ENCODE measurements at regions not wholly inside any gene's neighbourhood (a gene's known extent, or its start where the extent isn't known, plus 50 kb on each side); places are given as distances from the start of the nearest gene placed in this dataset.

GRCh38 chr16:86117756-86118155 lies 218.8 kb downstream of the IRF8 start:
- ChIA-PET CTCF (no interaction called here), POLR2A (no interaction called here)
- intact Hi-C loops (cut with micrococcal nuclease; ENCODE audit: unreplicated experiment) = no loop called here
- BruUV-seq (replicated peaks) = no TSS peak
- no peak for ATAC-seq
- Histone ChIP-seq H3K27me3 (ENCODE audit: control insufficient read depth, insufficient read depth, low read length) (no peaks in the 10 kb centered on the region; the same call in 1 of the 2 replicates), H3K36me3 (ENCODE audit: control insufficient read depth, insufficient read depth, low read length) (no peaks in the 10 kb centered on the region), H3K9me3 (ENCODE audit: control insufficient read depth, insufficient read depth, low read depth, low read length) (no peaks in the 10 kb centered on the region), H3K4me3 (ENCODE audit: low read depth in 2 of 2, low read length in 2 of 2) (no peak overlapping the region), H3K4me1 (ENCODE audit: control insufficient read depth, insufficient read depth, low read length) (no peaks in the 10 kb centered on the region), H3K27ac (ENCODE audit: low read length) (no peak overlapping the region)
- TF ChIP-seq SIN3A (IDR thresholded peaks at IDR 0.05; ENCODE audit: borderline replicate concordance, insufficient read depth, low read depth, low read length) = no peak
- TF ChIP-seq, protein P1, sequence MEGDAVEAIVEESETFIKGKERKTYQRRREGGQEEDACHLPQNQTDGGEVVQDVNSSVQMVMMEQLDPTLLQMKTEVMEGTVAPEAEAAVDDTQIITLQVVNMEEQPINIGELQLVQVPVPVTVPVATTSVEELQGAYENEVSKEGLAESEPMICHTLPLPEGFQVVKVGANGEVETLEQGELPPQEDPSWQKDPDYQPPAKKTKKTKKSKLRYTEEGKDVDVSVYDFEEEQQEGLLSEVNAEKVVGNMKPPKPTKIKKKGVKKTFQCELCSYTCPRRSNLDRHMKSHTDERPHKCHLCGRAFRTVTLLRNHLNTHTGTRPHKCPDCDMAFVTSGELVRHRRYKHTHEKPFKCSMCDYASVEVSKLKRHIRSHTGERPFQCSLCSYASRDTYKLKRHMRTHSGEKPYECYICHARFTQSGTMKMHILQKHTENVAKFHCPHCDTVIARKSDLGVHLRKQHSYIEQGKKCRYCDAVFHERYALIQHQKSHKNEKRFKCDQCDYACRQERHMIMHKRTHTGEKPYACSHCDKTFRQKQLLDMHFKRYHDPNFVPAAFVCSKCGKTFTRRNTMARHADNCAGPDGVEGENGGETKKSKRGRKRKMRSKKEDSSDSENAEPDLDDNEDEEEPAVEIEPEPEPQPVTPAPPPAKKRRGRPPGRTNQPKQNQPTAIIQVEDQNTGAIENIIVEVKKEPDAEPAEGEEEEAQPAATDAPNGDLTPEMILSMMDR (IDR thresholded peaks at IDR 0.05) = no peak
- TF ChIP-seq, protein P2, sequence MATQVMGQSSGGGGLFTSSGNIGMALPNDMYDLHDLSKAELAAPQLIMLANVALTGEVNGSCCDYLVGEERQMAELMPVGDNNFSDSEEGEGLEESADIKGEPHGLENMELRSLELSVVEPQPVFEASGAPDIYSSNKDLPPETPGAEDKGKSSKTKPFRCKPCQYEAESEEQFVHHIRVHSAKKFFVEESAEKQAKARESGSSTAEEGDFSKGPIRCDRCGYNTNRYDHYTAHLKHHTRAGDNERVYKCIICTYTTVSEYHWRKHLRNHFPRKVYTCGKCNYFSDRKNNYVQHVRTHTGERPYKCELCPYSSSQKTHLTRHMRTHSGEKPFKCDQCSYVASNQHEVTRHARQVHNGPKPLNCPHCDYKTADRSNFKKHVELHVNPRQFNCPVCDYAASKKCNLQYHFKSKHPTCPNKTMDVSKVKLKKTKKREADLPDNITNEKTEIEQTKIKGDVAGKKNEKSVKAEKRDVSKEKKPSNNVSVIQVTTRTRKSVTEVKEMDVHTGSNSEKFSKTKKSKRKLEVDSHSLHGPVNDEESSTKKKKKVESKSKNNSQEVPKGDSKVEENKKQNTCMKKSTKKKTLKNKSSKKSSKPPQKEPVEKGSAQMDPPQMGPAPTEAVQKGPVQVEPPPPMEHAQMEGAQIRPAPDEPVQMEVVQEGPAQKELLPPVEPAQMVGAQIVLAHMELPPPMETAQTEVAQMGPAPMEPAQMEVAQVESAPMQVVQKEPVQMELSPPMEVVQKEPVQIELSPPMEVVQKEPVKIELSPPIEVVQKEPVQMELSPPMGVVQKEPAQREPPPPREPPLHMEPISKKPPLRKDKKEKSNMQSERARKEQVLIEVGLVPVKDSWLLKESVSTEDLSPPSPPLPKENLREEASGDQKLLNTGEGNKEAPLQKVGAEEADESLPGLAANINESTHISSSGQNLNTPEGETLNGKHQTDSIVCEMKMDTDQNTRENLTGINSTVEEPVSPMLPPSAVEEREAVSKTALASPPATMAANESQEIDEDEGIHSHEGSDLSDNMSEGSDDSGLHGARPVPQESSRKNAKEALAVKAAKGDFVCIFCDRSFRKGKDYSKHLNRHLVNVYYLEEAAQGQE (IDR thresholded peaks at IDR 0.05; ENCODE audit: insufficient read depth in 1 of 2, low read depth in 2 of 2, low read length in 1 of 2) = no peak
- no peak for TF ChIP-seq TCF7L2 (IDR thresholded peaks at IDR 0.05; ENCODE audit: low read depth, low read length)
- no peak for TF ChIP-seq POLR2AphosphoS5 (IDR thresholded peaks at IDR 0.05; ENCODE audit: low read depth, low read length)
- no peak for DNase-seq (ENCODE audit: low read depth, low spot score)
- in situ Hi-C loops (cut with HindIII; ENCODE audit: low pct_unique_long_range_greater_than_20kb, low sequenced_read_pairs) = no loop called here

GRCh38 chr16:86118467-86119307 lies 219.7 kb downstream of the IRF8 start:
- H3K4me1 ChIP-seq (ENCODE audit: control insufficient read depth, insufficient read depth, low read length) = no peaks in the 10 kb centered on the region
- DNase-seq (ENCODE audit: low read depth, low spot score) (no peak), ATAC-seq (no peak)
- no TSS peak for BruUV-seq (replicated peaks)
- no peak overlapping the region for H3K27ac ChIP-seq (ENCODE audit: low read length)
- CTCF ChIA-PET = no interaction called here
- TF ChIP-seq POLR2AphosphoS5 (IDR thresholded peaks at IDR 0.05; ENCODE audit: low read depth, low read length) = no peak
- TF ChIP-seq TCF7L2 (IDR thresholded peaks at IDR 0.05; ENCODE audit: low read depth, low read length) = no peak
- TF ChIP-seq SIN3A (IDR thresholded peaks at IDR 0.05; ENCODE audit: borderline replicate concordance, insufficient read depth, low read depth, low read length) = no peak
- TF ChIP-seq, protein P1 (IDR thresholded peaks at IDR 0.05) = no peak
- TF ChIP-seq, protein P2 (IDR thresholded peaks at IDR 0.05; ENCODE audit: insufficient read depth in 1 of 2, low read depth in 2 of 2, low read length in 1 of 2) = no peak
- intact Hi-C loops (cut with micrococcal nuclease; ENCODE audit: unreplicated experiment) (no loop called here), in situ Hi-C loops (cut with HindIII; ENCODE audit: low pct_unique_long_range_greater_than_20kb, low sequenced_read_pairs) (no loop called here)
- no peaks in the 10 kb centered on the region; the same call in 1 of the 2 replicates for H3K27me3 ChIP-seq (ENCODE audit: control insufficient read depth, insufficient read depth, low read length)
- no peaks in the 10 kb centered on the region for H3K9me3 ChIP-seq (ENCODE audit: control insufficient read depth, insufficient read depth, low read depth, low read length)
- no peak overlapping the region for H3K4me3 ChIP-seq (ENCODE audit: low read depth in 2 of 2, low read length in 2 of 2)
- POLR2A ChIA-PET = no interaction called here
- H3K36me3 ChIP-seq (ENCODE audit: control insufficient read depth, insufficient read depth, low read length) = no peaks in the 10 kb centered on the region

All from Panc1 (cell line).